BE2C (cell line): ENCODE measurements at regions not wholly inside any gene's neighbourhood (a gene's known extent, or its start where the extent isn't known, plus 50 kb on each side); places are given as distances from the start of the nearest gene placed in this dataset.

ENCODE experiments used
- DNase-seq: peaks from one replicate; pipeline ENCODE4 v3.0.0-alpha.2; 2020
- H3K27me3 ChIP-seq: fragments of 250-450 bp; sonication (Bioruptor Pico); 2 replicates; pipeline ENCODE4 v1.5.1; 2020; ENCODE audit warnings: mild to moderate bottlenecking
- H3K36me3 ChIP-seq: fragments of 250-450 bp; sonication (Bioruptor Pico); 2 replicates; pipeline ENCODE4 v1.5.1; 2020; ENCODE audit warnings: mild to moderate bottlenecking
- H3K4me1 ChIP-seq: fragments of 250-450 bp; sonication (Bioruptor Pico); 2 replicates; pipeline ENCODE4 v1.5.1; 2020
- H3K4me3 ChIP-seq: 2 replicates; pipeline ENCODE4 v1.5.1; 2011; ENCODE audit warnings: low read depth, low read length
- H3K9me3 ChIP-seq: fragments of 250-450 bp; sonication (Bioruptor Pico); 2 replicates; pipeline ENCODE4 v1.5.1; 2020
- CTCF ChIP-seq: IDR thresholded peaks from 2 replicates; pipeline ENCODE4 v1.5.1; 2012; ENCODE audit warnings: mild to moderate bottlenecking, low read depth, low read length

- Histone ChIP-seq H3K4me1 (no peaks in the 10 kb centered on the region), H3K27me3 (peaks cover 8% of the 10 kb centered on the region)
- DNase-seq: no peak
Observed at GRCh38 chr14:21725250-21725649, 51.6 kb upstream of the OR4E1 start.

GRCh38 chr14:21724090-21724973 lies 50.7 kb upstream of the OR4E1 start:
- Histone ChIP-seq H3K36me3 (no peaks in the 10 kb centered on the region), H3K4me1 (no peaks in the 10 kb centered on the region)
- no peak for DNase-seq

More at GRCh38 chr14:21725250-21725649, 51.6 kb upstream of the OR4E1 start:
- Histone ChIP-seq H3K9me3 (no peaks in the 10 kb centered on the region), H3K36me3 (no peaks in the 10 kb centered on the region), H3K4me3 (no peak overlapping the region)
- no peak for TF ChIP-seq CTCF

GRCh38 chr14:21723431-21724045 lies 49.9 kb upstream of the OR4E1 start:
- Histone ChIP-seq H3K4me3 (no peak overlapping the region), H3K36me3 (no peaks in the 10 kb centered on the region), H3K4me1 (no peaks in the 10 kb centered on the region), H3K9me3 (no peaks in the 10 kb centered on the region), H3K27me3 (peaks cover 11% of the 10 kb centered on the region)
- peak; percentile 67 for DNase-seq
- peak; percentile 69 for TF ChIP-seq CTCF

More at GRCh38 chr14:21724090-21724973, 50.7 kb upstream of the OR4E1 start:
- Histone ChIP-seq H3K9me3 (no peaks in the 10 kb centered on the region), H3K27me3 (peaks cover 11% of the 10 kb centered on the region), H3K4me3 (no peak overlapping the region)
- TF ChIP-seq CTCF: no peak
